GM18867 (cell line): ENCODE measurements at regions not wholly inside any gene's neighbourhood (a gene's known extent, or its start where the extent isn't known, plus 50 kb on each side); places are given as distances from the start of the nearest gene placed in this dataset.

ENCODE experiments used
- ATAC-seq: cut with Tn5 transposase; IDR thresholded peaks from one replicate; pipeline ENCODE4 v1.9.1; 2021; ENCODE audit warnings: mild to moderate bottlenecking, moderate library complexity; ENCODE audit not compliant: unreplicated experiment

DNA sequence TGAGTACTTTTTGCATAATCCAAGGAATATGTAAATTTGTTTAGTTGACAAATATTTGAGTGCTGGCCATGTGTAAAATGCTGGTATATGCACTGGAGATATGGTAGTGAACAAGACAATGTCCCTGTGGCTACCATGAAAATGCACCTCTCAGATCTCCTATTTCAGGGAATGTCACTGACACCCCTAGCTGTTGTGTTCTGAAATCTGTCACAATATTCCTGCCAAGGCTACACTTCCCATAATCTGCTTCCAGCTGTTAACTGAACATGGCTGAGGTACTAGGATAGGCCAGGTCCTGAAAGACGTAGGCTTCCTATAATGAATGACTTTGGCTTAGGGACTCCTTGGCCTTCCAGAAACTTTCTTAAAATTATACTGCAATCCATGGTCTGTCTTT, 197.8 kb downstream of the ZNF648 start:
- no peak for ATAC-seq

DNA sequence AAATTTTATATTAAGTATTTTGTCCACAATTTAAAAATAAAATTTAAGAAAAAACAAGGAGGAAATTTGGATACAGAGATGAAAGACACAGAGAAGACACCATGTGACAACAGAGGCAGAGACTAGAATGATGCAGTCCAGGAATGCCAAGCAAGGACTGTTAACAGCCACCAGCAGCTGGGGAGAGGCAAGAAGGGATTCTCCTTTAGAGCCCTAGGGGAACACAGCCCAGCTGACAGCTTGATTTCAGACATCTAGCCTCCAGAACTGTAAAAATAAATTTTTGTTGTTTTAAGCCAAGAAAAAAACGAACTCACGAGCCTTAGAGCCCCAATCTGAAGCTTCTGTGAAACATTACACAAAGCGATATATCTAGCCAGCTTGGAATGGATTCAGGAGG, 198.5 kb downstream of the ZNF648 start:
- ATAC-seq: no peak

DNA sequence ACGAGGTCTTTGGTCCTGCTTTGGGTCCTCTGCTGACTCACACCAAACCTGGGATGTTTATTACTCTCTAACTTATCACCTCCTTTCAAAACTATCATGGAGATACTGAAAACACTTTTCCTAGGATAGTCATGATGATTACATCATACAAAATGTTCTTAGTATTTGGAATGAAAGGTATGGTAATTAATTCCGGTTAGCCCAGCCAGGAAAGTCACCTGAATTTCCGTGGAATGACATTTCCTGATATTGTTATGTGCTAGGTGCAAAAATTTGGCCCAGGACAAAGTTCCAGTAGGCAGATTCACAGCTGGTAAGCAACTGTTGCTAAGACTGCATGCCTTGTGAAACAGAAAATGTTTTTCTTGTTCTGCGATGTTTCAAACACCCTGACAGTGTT, 203.4 kb downstream of the ZNF648 start:
- no peak for ATAC-seq
